ENCODE measurements at regions not wholly inside any gene's neighbourhood (a gene's known extent, or its start where the extent isn't known, plus 50 kb on each side); places are given as distances from the start of the nearest gene placed in this dataset.

- no peak overlapping the region for H3K27ac ChIP-seq (ENCODE audit: low read depth, low read length)
- H3K4me3 ChIP-seq (ENCODE audit: low read depth in 1 of 5, low read length in 5 of 5) = no peak overlapping the region
- H3K36me3 ChIP-seq (ENCODE audit: control insufficient read depth in 5 of 5, insufficient read depth in 5 of 5, low read length in 5 of 5) = no peaks in the 10 kb centered on the region
- no peaks in the 10 kb centered on the region for H3K9me3 ChIP-seq (ENCODE audit: control insufficient read depth in 5 of 5, low read length in 5 of 5)
- H3K4me1 ChIP-seq (ENCODE audit: control insufficient read depth in 5 of 5, insufficient read depth in 5 of 5, low read length in 5 of 5) = peaks cover 8 to 22% (median 13%) of the 10 kb centered on the region in 5 donors
- H3K27me3 ChIP-seq (ENCODE audit: control insufficient read depth in 5 of 5, insufficient read depth in 4 of 5, low read length in 5 of 5) = peaks cover 0 to 17% (median 6%) of the 10 kb centered on the region in 5 donors
- no peak overlapping the region for H3K9ac ChIP-seq (ENCODE audit: low read length in 5 of 5)
These were observed 196.4 kb downstream of the OPA1 start for GRCh38 chr3:193789455-193789854.

GRCh38 chr3:193790086-193790990 is 197.3 kb downstream of the OPA1 start:
- Histone ChIP-seq H3K27ac (ENCODE audit: low read depth, low read length) (no peak overlapping the region), H3K9ac (ENCODE audit: low read length in 5 of 5) (no peak overlapping the region), H3K9me3 (ENCODE audit: control insufficient read depth in 5 of 5, low read length in 5 of 5) (no peaks in the 10 kb centered on the region), H3K4me1 (ENCODE audit: control insufficient read depth in 5 of 5, insufficient read depth in 5 of 5, low read length in 5 of 5) (peaks cover 8 to 25% (median 13%) of the 10 kb centered on the region in 5 donors), H3K4me3 (ENCODE audit: low read depth in 1 of 5, low read length in 5 of 5) (no peak overlapping the region), H3K36me3 (ENCODE audit: control insufficient read depth in 5 of 5, insufficient read depth in 5 of 5, low read length in 5 of 5) (no peaks in the 10 kb centered on the region), H3K27me3 (ENCODE audit: control insufficient read depth in 5 of 5, insufficient read depth in 4 of 5, low read length in 5 of 5) (peaks cover 0 to 21% (median 6%) of the 10 kb centered on the region in 5 donors)

- Histone ChIP-seq H3K9me3 (ENCODE audit: control insufficient read depth in 5 of 5, low read length in 5 of 5) (no peaks in the 10 kb centered on the region), H3K27ac (ENCODE audit: low read depth, low read length) (no peak overlapping the region), H3K4me1 (ENCODE audit: control insufficient read depth in 5 of 5, insufficient read depth in 5 of 5, low read length in 5 of 5) (peaks cover 8 to 25% (median 13%) of the 10 kb centered on the region in 5 donors), H3K36me3 (ENCODE audit: control insufficient read depth in 5 of 5, insufficient read depth in 5 of 5, low read length in 5 of 5) (no peaks in the 10 kb centered on the region), H3K9ac (ENCODE audit: low read length in 5 of 5) (no peak overlapping the region), H3K27me3 (ENCODE audit: control insufficient read depth in 5 of 5, insufficient read depth in 4 of 5, low read length in 5 of 5) (peaks cover 0 to 21% (median 8%) of the 10 kb centered on the region in 5 donors), H3K4me3 (ENCODE audit: low read depth in 1 of 5, low read length in 5 of 5) (no peak overlapping the region)
These were observed 198.3 kb downstream of the OPA1 start for GRCh38 chr3:193791041-193792032.

- Histone ChIP-seq H3K4me3 (ENCODE audit: low read depth in 1 of 5, low read length in 5 of 5) (no peak overlapping the region), H3K9ac (ENCODE audit: low read length in 5 of 5) (no peak overlapping the region), H3K36me3 (ENCODE audit: control insufficient read depth in 5 of 5, insufficient read depth in 5 of 5, low read length in 5 of 5) (no peaks in the 10 kb centered on the region), H3K27ac (ENCODE audit: low read depth, low read length) (no peak overlapping the region), H3K4me1 (ENCODE audit: control insufficient read depth in 5 of 5, insufficient read depth in 5 of 5, low read length in 5 of 5) (peaks cover 8 to 21% (median 10%) of the 10 kb centered on the region in 5 donors), H3K9me3 (ENCODE audit: control insufficient read depth in 5 of 5, low read length in 5 of 5) (no peaks in the 10 kb centered on the region), H3K27me3 (ENCODE audit: control insufficient read depth in 5 of 5, insufficient read depth in 4 of 5, low read length in 5 of 5) (peaks cover 0 to 18% (median 6%) of the 10 kb centered on the region in 5 donors)
These were observed 200.1 kb downstream of the OPA1 start for GRCh38 chr3:193793123-193793522.

GRCh38 chr3:193794002-193794881 is 201.2 kb downstream of the OPA1 start:
- Histone ChIP-seq H3K4me1 (ENCODE audit: control insufficient read depth in 5 of 5, insufficient read depth in 5 of 5, low read length in 5 of 5) (peaks cover 0 to 13% (median 4%) of the 10 kb centered on the region in 5 donors), H3K27ac (ENCODE audit: low read depth, low read length) (no peak overlapping the region), H3K9me3 (ENCODE audit: control insufficient read depth in 5 of 5, low read length in 5 of 5) (no peaks in the 10 kb centered on the region), H3K36me3 (ENCODE audit: control insufficient read depth in 5 of 5, insufficient read depth in 5 of 5, low read length in 5 of 5) (no peaks in the 10 kb centered on the region), H3K27me3 (ENCODE audit: control insufficient read depth in 5 of 5, insufficient read depth in 4 of 5, low read length in 5 of 5) (peaks cover 0 to 18% (median 6%) of the 10 kb centered on the region in 5 donors), H3K9ac (ENCODE audit: low read length in 5 of 5) (no peak overlapping the region), H3K4me3 (ENCODE audit: low read depth in 1 of 5, low read length in 5 of 5) (no peak overlapping the region)

GRCh38 chr3:193795062-193795690 is 202.2 kb downstream of the OPA1 start:
- H3K27me3 ChIP-seq (ENCODE audit: control insufficient read depth in 5 of 5, insufficient read depth in 4 of 5, low read length in 5 of 5) = peaks cover 0 to 15% (median 5%) of the 10 kb centered on the region in 5 donors
- peaks cover 0 to 15% (median 1%) of the 10 kb centered on the region in 5 donors for H3K4me1 ChIP-seq (ENCODE audit: control insufficient read depth in 5 of 5, insufficient read depth in 5 of 5, low read length in 5 of 5)
- no peaks in the 10 kb centered on the region for H3K36me3 ChIP-seq (ENCODE audit: control insufficient read depth in 5 of 5, insufficient read depth in 5 of 5, low read length in 5 of 5)
- H3K27ac ChIP-seq (ENCODE audit: low read depth, low read length) = no peak overlapping the region
- H3K9me3 ChIP-seq (ENCODE audit: control insufficient read depth in 5 of 5, low read length in 5 of 5) = no peaks in the 10 kb centered on the region
- no peak overlapping the region for H3K9ac ChIP-seq (ENCODE audit: low read length in 5 of 5)
- no peak overlapping the region for H3K4me3 ChIP-seq (ENCODE audit: low read depth in 1 of 5, low read length in 5 of 5)

- Histone ChIP-seq H3K27ac (ENCODE audit: low read depth, low read length) (no peak overlapping the region), H3K9ac (ENCODE audit: low read length in 5 of 5) (no peak overlapping the region), H3K27me3 (ENCODE audit: control insufficient read depth in 5 of 5, insufficient read depth in 4 of 5, low read length in 5 of 5) (peaks cover 0 to 11% (median 2%) of the 10 kb centered on the region in 5 donors), H3K4me1 (ENCODE audit: control insufficient read depth in 5 of 5, insufficient read depth in 5 of 5, low read length in 5 of 5) (peaks cover 0 to 21% (median 1%) of the 10 kb centered on the region in 5 donors), H3K36me3 (ENCODE audit: control insufficient read depth in 5 of 5, insufficient read depth in 5 of 5, low read length in 5 of 5) (no peaks in the 10 kb centered on the region), H3K9me3 (ENCODE audit: control insufficient read depth in 5 of 5, low read length in 5 of 5) (no peaks in the 10 kb centered on the region), H3K4me3 (ENCODE audit: low read depth in 1 of 5, low read length in 5 of 5) (no peak overlapping the region)
These were observed 203.1 kb downstream of the OPA1 start for GRCh38 chr3:193796089-193796488.

GRCh38 chr3:193797566-193797965 is 204.6 kb downstream of the OPA1 start:
- Histone ChIP-seq H3K27ac (ENCODE audit: low read depth, low read length) (no peak overlapping the region), H3K9ac (ENCODE audit: low read length in 5 of 5) (no peak overlapping the region), H3K4me3 (ENCODE audit: low read depth in 1 of 5, low read length in 5 of 5) (no peak overlapping the region), H3K27me3 (ENCODE audit: control insufficient read depth in 5 of 5, insufficient read depth in 4 of 5, low read length in 5 of 5) (peaks cover 0 to 9% (median 2%) of the 10 kb centered on the region in 5 donors), H3K36me3 (ENCODE audit: control insufficient read depth in 5 of 5, insufficient read depth in 5 of 5, low read length in 5 of 5) (no peaks in the 10 kb centered on the region), H3K4me1 (ENCODE audit: control insufficient read depth in 5 of 5, insufficient read depth in 5 of 5, low read length in 5 of 5) (peaks cover 0 to 21% (median 1%) of the 10 kb centered on the region in 5 donors), H3K9me3 (ENCODE audit: control insufficient read depth in 5 of 5, low read length in 5 of 5) (no peaks in the 10 kb centered on the region)

GRCh38 chr3:193798051-193798450 is 205.0 kb downstream of the OPA1 start:
- Histone ChIP-seq H3K36me3 (ENCODE audit: control insufficient read depth in 5 of 5, insufficient read depth in 5 of 5, low read length in 5 of 5) (no peaks in the 10 kb centered on the region), H3K9ac (ENCODE audit: low read length in 5 of 5) (no peak overlapping the region), H3K4me3 (ENCODE audit: low read depth in 1 of 5, low read length in 5 of 5) (no peak overlapping the region), H3K9me3 (ENCODE audit: control insufficient read depth in 5 of 5, low read length in 5 of 5) (no peaks in the 10 kb centered on the region), H3K27ac (ENCODE audit: low read depth, low read length) (no peak overlapping the region), H3K27me3 (ENCODE audit: control insufficient read depth in 5 of 5, insufficient read depth in 4 of 5, low read length in 5 of 5) (peaks cover 0 to 9% (median 2%) of the 10 kb centered on the region in 5 donors), H3K4me1 (ENCODE audit: control insufficient read depth in 5 of 5, insufficient read depth in 5 of 5, low read length in 5 of 5) (peaks cover 0 to 21% (median 1%) of the 10 kb centered on the region in 5 donors)
